Mucosa of gallbladder (tissue), 1 donor: ENCODE measurements at regions not wholly inside any gene's neighbourhood (a gene's known extent, or its start where the extent isn't known, plus 50 kb on each side); places are given as distances from the start of the nearest gene placed in this dataset.

Experiments
- DNase-seq: peaks from one replicate; pipeline ENCODE4 v3.0.0-alpha.2; 2020; ENCODE audit warnings: low spot score
- donor health status: DM: no; HTN: no; CAD: no.

GRCh38 chr6:111987295-111987694 lies 66.6 kb upstream of the CCN6 start:
- no peak for DNase-seq

GRCh38 chr6:111988926-111989325 lies 65.0 kb upstream of the CCN6 start:
- no peak for DNase-seq

GRCh38 chr6:111989743-111990142 lies 64.2 kb upstream of the CCN6 start:
- no peak for DNase-seq

DNA sequence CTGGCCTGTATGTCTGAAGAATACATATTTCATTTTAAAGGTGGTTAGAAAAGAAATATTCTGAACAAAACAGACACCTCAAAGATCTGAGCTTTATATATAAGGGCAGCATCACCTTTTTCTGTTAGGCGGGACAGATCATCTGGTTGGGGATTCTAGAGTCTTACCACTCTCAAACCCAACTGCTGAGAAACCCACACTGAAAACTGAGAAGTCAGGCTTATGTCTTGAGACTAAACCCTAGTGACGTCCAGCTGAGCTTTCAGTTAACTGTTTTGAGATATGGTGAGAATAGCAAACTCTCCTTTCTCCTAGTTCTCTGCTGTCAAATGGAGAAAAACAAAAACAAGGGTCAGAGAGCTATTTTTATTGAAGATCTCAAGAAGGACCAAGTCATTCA lies 63.7 kb upstream of the CCN6 start:
- no peak for DNase-seq

DNA sequence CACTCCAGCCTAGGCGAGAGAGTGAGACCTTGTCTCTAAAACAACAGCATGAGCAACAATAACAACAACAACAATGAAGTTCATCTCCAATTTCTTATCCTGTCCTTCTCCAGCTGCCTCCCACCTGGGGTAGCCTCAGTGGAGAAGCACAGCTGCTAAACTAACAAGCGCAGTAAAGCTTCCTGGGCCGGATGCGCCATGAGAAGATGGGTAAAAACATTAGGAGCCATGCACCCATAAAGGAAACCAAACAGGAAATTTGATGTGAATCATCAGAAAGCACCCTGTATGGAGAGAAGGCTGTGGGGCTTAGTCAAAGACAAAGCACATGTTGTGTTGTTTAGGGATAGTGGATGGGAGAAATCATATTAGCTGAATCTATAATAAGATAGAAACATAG lies 61.1 kb upstream of the CCN6 start:
- no peak for DNase-seq

GRCh38 chr6:111993342-111993741 lies 60.6 kb upstream of the CCN6 start:
- DNase-seq = no peak

GRCh38 chr6:111994791-111995190 lies 59.1 kb upstream of the CCN6 start:
- no peak for DNase-seq

DNA sequence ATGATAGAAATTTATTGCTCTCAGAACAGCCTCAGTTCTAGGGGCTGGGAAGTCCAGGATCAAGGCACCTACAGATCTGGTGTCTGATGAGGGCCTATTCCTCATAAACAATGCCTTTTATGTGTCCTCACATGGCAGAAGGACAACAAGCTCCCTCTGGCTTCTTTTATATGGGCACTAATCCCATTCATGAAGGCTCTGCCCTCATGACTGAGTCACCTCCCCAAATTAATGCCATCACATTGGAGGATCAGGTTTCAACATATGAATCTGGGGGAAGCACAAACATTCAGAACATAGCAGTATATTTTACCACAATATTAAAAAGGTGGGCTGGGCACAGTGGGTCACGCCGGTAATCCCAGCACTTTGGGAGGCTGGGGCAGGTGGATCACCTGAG lies 58.5 kb upstream of the CCN6 start:
- no peak for DNase-seq

GRCh38 chr6:111996144-111996865 lies 57.6 kb upstream of the CCN6 start:
- no peak for DNase-seq

DNA sequence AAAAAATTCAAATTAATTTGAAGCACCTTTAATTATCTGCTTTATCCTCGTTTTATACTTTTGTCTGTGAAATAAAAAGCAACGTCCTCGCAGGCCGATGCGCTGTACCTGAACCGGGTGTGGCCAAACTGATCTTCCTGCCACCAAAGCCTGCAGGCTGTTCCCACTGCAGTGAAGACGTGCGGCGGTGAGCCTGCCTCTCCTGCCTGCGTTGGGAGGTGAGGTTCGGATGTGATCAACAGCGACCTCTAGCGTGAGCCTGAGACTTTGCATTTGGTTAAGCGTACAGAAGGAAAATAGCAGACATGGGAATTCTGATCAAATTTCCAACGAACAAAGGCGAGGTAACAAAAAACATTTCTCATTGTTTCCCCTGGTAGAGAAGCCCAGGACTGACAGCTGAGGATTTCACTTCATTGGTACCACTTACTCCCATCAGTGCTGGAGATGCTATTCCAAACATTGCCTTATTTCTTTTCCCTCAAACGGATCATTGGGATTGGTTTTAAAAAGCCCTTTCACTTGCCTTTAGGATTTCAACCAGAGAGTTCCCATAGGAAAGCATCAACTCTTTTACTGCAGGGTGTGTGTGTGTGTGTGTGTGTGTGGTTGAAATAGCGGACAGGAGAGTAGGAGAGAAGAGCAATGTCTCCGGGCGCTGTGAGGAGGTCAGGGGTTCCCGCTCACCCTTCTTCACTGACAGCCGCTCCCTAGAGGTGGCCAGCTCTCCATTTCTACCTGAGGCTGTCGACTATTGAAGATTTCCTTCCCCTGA lies 56.6 kb upstream of the CCN6 start:
- peak; percentile 73 for DNase-seq

GRCh38 chr6:111997853-111998208 lies 56.1 kb upstream of the CCN6 start:
- DNase-seq = no peak

GRCh38 chr6:112002307-112002706 lies 51.6 kb upstream of the CCN6 start:
- DNase-seq = no peak
